Loucy (cell line): ENCODE measurements at regions not wholly inside any gene's neighbourhood (a gene's known extent, or its start where the extent isn't known, plus 50 kb on each side); places are given as distances from the start of the nearest gene placed in this dataset.

ENCODE experiments used
- H2AFZ ChIP-seq: fragments of 200-600 bp; sonication (generic); 2 replicates; pipeline ENCODE4 v1.6.0; 2016; ENCODE audit warnings: antibody characterized with exemption, mild to moderate bottlenecking, low read length, moderate library complexity
- H3F3A ChIP-seq: fragments of 200-600 bp; 2 replicates; pipeline ENCODE4 v1.6.0; 2016; ENCODE audit warnings: antibody characterized with exemption, low read depth, mild to moderate bottlenecking
- H3K27me3 ChIP-seq: fragments of 200-600 bp; sonication (generic); 2 replicates; pipeline ENCODE4 v1.6.1; 2014; ENCODE audit warnings: low read length, mild to moderate bottlenecking; ENCODE audit not compliant: insufficient read depth, poor library complexity, severe bottlenecking
- H3K36me3 ChIP-seq: fragments of 200-600 bp; sonication (generic); 2 replicates; pipeline ENCODE4 v1.6.1; 2016; ENCODE audit warnings: low read length; ENCODE audit not compliant: insufficient read depth
- H3K4me1 ChIP-seq: fragments of 200-600 bp; sonication (generic); 2 replicates; pipeline ENCODE4 v1.5.1; 2014; ENCODE audit warnings: low read length, mild to moderate bottlenecking; ENCODE audit not compliant: insufficient read depth, poor library complexity, severe bottlenecking
- H3K4me2 ChIP-seq: fragments of 200-600 bp; sonication (generic); 2 replicates; pipeline ENCODE4 v1.6.0; 2014; ENCODE audit warnings: antibody characterized with exemption, low read length, low read depth, mild to moderate bottlenecking; ENCODE audit not compliant: poor library complexity, severe bottlenecking
- H3K4me3 ChIP-seq: fragments of 200-600 bp; sonication (generic); 2 replicates; pipeline ENCODE4 v1.5.1; 2014; ENCODE audit warnings: low read length, mild to moderate bottlenecking, mixed read lengths; ENCODE audit not compliant: poor library complexity, severe bottlenecking
- H3K79me2 ChIP-seq: fragments of 200-600 bp; sonication (generic); 2 replicates; pipeline ENCODE4 v1.6.1; 2014; ENCODE audit warnings: low read length; ENCODE audit not compliant: insufficient read depth
- H3K9ac ChIP-seq: fragments of 200-600 bp; sonication (generic); 2 replicates; pipeline ENCODE4 v1.6.0; 2014; ENCODE audit warnings: mild to moderate bottlenecking, low read depth, low read length, moderate library complexity; ENCODE audit not compliant: poor library complexity, severe bottlenecking
- H3K9me2 ChIP-seq: fragments of 200-600 bp; sonication (generic); replicated peaks from 2 replicates; pipeline ENCODE4 v1.6.1; 2016; ENCODE audit warnings: low read depth, low read length, mixed read lengths
- H3K9me3 ChIP-seq: fragments of 200-600 bp; sonication (generic); 2 replicates; pipeline ENCODE4 v1.6.1; 2014; ENCODE audit warnings: mild to moderate bottlenecking, antibody characterized with exemption, low read length, low read depth; ENCODE audit not compliant: insufficient read depth
- H4K20me1 ChIP-seq: fragments of 200-600 bp; sonication (generic); 2 replicates; pipeline ENCODE4 v1.6.0; 2014; ENCODE audit warnings: antibody characterized with exemption, low read length, mild to moderate bottlenecking; ENCODE audit not compliant: insufficient read depth, poor library complexity, severe bottlenecking
- EZH2phosphoT487 ChIP-seq: fragments of 200-600 bp; IDR thresholded peaks from 2 replicates; pipeline ENCODE4 v1.6.1; 2018; ENCODE audit warnings: antibody characterized with exemption, mild to moderate bottlenecking, moderate library complexity, borderline replicate concordance
- TF ChIP-seq, protein P1 (sequence below): fragments of 200-600 bp; sonication (generic); conservative IDR thresholded peaks from 2 replicates; pipeline ENCODE4 v1.5.1; 2014; ENCODE audit warnings: mild to moderate bottlenecking, antibody characterized with exemption, low read length

GRCh38 chr1:228982637-228983036 is 247.4 kb downstream of the RHOU start:
- Histone ChIP-seq H3K4me3 (no peak overlapping the region), H3K9me3 (no peaks in the 10 kb centered on the region), H3K9ac (no peak overlapping the region), H3K79me2 (no peaks in the 10 kb centered on the region), H2AFZ (no peak overlapping the region), H3K4me2 (no peak overlapping the region), H3K36me3 (no peaks in the 10 kb centered on the region), H3K27me3 (no peaks in the 10 kb centered on the region), H3F3A (no peaks in the 10 kb centered on the region), H3K9me2 (no peaks in the 10 kb centered on the region), H4K20me1 (no peaks in the 10 kb centered on the region), H3K4me1 (no peaks in the 10 kb centered on the region)
- no peak for TF ChIP-seq EZH2phosphoT487
- TF ChIP-seq, protein P1, sequence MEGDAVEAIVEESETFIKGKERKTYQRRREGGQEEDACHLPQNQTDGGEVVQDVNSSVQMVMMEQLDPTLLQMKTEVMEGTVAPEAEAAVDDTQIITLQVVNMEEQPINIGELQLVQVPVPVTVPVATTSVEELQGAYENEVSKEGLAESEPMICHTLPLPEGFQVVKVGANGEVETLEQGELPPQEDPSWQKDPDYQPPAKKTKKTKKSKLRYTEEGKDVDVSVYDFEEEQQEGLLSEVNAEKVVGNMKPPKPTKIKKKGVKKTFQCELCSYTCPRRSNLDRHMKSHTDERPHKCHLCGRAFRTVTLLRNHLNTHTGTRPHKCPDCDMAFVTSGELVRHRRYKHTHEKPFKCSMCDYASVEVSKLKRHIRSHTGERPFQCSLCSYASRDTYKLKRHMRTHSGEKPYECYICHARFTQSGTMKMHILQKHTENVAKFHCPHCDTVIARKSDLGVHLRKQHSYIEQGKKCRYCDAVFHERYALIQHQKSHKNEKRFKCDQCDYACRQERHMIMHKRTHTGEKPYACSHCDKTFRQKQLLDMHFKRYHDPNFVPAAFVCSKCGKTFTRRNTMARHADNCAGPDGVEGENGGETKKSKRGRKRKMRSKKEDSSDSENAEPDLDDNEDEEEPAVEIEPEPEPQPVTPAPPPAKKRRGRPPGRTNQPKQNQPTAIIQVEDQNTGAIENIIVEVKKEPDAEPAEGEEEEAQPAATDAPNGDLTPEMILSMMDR: no peak

GRCh38 chr1:228983231-228983660 is 248.0 kb downstream of the RHOU start:
- no peak overlapping the region for H2AFZ ChIP-seq
- H4K20me1 ChIP-seq: no peaks in the 10 kb centered on the region
- no peaks in the 10 kb centered on the region for H3K79me2 ChIP-seq
- H3K27me3 ChIP-seq: no peaks in the 10 kb centered on the region
- H3K36me3 ChIP-seq: no peaks in the 10 kb centered on the region
- no peak overlapping the region for H3K4me2 ChIP-seq
- H3K4me3 ChIP-seq: no peak overlapping the region
- TF ChIP-seq, protein P1: no peak
- no peak for TF ChIP-seq EZH2phosphoT487
- no peaks in the 10 kb centered on the region for H3K4me1 ChIP-seq
- no peak overlapping the region for H3K9ac ChIP-seq
- no peaks in the 10 kb centered on the region for H3K9me3 ChIP-seq
- H3F3A ChIP-seq: no peaks in the 10 kb centered on the region
- no peaks in the 10 kb centered on the region for H3K9me2 ChIP-seq

DNA sequence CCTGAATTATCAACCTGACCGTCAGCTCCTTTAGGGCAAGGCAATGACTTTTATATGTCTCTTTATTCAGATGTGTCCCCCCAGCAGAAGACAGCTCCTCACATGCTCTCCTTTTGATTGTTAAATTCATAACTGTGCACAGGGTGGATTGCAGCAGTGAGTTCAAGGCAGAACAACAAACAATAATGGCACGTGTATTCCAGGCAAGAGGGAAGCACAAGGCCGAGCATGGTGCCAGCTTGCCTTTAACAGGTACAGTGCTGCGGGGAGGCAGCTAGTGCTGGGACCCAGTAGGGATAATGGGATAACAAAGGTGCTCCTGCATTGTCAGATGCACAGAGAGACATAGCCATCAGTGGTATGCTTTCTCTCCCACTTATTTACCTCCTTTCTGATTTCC is 248.4 kb downstream of the RHOU start:
- no peaks in the 10 kb centered on the region for H3K27me3 ChIP-seq
- no peaks in the 10 kb centered on the region for H3K36me3 ChIP-seq
- no peaks in the 10 kb centered on the region for H3K79me2 ChIP-seq
- peaks cover 3% of the 10 kb centered on the region for H3K4me1 ChIP-seq
- no peak overlapping the region for H3K4me3 ChIP-seq
- no peak overlapping the region for H3K9ac ChIP-seq
- H4K20me1 ChIP-seq: no peaks in the 10 kb centered on the region
- H2AFZ ChIP-seq: no peak overlapping the region
- no peaks in the 10 kb centered on the region for H3K9me3 ChIP-seq
- H3F3A ChIP-seq: no peaks in the 10 kb centered on the region
- no peaks in the 10 kb centered on the region for H3K9me2 ChIP-seq
- TF ChIP-seq, protein P1: no peak
- TF ChIP-seq EZH2phosphoT487: no peak
- H3K4me2 ChIP-seq: no peak overlapping the region
